ENCODE measurements at regions not wholly inside any gene's neighbourhood (a gene's known extent, or its start where the extent isn't known, plus 50 kb on each side); places are given as distances from the start of the nearest gene placed in this dataset.
"Not testable (repeated sequence)": the region's sequence is repeated elsewhere in the genome, so short reads cannot be mapped to it uniquely, and the experiment has no call there.

GRCh38 chr14:58755031-58755925 is 117.5 kb downstream of the DACT1 start:
- DNase-seq, result no peak

GRCh38 chr14:58760121-58760520 is 122.4 kb downstream of the DACT1 start:
- DNase-seq, result no peak

DNA sequence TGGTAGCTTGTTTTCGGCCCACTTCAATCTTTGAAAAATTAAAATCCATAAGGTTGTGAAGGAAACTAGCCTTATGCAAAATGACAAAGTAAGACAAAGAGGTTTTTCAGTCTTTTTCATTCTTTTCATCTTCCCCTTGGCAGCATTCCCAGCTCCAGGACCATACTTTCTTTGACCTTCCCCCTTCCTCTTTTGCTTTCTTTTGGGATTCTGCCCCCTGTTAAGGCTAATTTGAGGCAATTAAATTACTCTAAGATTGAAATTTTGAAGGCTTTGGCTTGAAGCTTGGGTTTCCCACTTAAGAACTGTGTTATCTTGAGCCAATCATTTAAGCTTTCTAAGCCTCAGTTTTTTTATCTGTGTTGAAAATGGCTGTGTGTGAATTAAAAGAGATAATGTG is 124.9 kb downstream of the DACT1 start:
- no peak for DNase-seq

DNA sequence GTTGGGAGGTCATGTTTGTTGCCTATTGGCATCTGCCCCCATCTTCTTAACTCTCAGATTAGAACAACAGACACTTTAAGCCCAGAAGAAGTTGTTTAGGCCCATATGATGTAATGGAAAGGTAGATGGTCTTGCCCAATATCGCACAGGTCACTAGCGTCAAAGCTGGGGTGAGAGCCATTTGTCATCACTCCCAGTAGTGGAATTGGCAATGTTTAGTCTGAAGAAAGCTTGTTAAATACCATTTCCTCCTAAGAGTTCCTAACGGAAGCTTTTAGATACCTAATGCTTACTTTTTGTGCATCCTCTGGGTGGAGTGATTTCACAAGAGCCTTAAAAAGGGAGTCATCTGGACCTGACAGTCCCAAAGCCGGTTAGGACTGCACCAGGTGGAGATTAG is 125.4 kb downstream of the DACT1 start:
- DNase-seq, result no peak

DNA sequence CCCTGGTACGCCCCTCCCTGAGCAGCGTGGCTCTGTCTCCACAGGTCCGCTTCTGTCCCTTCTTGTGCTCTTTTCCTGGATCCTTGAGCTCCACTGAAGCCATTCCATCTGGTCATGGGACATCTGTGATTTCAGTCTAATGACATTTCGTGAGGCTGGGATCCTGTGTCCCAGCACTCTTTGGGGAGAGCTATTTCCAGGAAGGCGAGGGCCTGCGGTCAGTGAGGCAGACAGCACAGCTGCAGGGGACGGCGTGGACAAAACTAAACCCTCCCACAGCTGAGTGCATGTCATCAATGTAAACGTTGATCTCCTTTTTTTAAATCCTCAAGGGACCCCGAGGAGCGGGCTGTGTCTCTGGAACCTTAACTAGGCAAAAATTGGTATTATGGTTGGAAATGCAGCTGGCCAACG is 127.7 kb downstream of the DACT1 start:
- DNase-seq, result no peak

DNA sequence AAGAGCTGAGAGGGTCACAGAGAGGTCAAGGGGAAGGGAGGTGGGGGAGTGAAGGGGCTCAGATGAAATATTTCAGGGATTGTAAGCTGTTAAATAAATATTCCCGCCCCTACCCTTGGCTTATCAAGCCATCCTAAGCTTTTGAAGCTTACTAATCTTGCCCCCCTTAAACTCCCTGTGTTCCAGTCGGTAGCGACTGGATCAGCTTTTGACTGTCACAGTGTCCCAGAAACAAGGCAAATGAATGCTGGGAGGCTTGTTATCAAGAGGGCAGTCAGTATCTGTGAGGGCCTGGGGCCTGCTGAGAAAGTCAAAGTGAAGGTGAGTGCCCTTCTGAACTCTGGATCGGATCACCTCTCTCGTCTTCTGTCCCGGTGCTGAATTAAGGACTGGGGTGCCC is 128.1 kb downstream of the DACT1 start:
- no peak for DNase-seq

DNA sequence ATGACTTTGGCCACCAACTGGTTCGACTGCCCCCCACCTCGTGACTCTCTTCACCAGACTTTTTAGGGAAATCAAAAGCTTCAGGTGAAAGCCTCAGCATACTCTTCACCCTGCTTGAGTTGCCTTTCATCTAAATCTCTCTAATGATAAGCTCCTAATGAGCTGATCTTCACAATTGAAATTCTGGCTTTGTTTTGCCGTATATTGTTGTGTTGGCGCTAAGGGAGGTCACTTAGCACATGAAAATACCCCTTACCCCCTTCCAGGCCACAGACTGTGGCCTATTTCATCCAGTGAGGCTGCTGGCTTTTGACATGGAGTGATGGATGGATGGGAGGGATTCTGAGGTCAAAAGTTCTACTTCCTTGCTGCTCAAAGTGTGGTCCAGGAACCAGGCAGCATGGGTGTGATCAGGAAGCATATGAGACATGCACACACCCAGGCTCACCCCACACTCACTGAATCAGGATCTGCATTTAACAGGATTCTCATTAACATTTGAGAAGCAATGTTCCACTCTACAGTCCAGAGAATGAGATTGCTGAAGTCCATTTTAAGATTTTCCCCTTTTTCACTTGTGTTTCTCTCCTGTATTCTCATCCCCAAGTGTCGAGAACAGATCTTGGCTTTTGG is 131.4 kb downstream of the DACT1 start:
- no peak for DNase-seq

DNA sequence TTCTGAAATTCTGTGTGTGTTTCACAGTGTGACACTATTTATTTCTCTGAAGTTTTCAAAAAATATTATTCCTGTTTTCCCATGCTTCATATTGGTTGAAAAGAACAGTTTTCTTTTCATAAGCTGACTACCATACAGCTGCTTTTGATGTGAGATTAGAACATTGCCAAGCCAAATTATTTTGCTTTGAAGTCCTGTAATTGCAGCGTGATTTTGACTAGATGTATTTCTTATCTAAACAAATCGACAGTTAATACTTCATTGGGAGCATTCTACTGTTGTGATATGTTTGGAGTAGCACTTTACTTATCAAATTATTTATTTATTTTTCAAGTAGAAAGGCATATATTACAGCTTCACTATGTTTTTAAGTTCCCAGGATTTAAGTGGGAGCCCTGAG is 132.0 kb downstream of the DACT1 start:
- no peak for DNase-seq

DNA sequence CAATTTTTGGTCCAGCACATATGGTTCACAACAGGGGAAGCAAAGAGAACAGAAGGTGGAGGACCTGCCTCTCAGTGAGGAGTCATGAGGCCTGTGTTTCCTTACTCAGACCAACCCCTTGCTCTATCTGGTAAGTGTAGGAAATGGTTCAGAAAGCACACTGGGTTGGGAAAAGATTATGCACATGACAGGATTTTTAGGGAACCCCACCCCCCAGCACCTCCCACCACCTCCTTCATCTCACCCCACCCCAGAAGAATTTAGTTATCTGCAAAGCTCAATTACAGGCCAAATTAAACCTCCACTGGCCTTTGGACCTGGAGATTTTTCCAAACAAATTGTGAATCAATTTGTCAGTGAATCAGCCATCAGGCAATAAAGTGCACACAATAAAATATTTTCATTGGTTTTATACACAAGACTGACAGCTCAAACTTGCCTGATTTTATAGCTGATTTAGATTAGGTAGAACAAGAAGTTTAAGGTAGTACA is 132.8 kb downstream of the DACT1 start:
- no peak for DNase-seq

GRCh38 chr14:58771016-58771415 is 133.3 kb downstream of the DACT1 start:
- DNase-seq, result no peak

- DNase-seq, result no peak
Measured at GRCh38 chr14:58772116-58772515, 134.4 kb downstream of the DACT1 start.

DNA sequence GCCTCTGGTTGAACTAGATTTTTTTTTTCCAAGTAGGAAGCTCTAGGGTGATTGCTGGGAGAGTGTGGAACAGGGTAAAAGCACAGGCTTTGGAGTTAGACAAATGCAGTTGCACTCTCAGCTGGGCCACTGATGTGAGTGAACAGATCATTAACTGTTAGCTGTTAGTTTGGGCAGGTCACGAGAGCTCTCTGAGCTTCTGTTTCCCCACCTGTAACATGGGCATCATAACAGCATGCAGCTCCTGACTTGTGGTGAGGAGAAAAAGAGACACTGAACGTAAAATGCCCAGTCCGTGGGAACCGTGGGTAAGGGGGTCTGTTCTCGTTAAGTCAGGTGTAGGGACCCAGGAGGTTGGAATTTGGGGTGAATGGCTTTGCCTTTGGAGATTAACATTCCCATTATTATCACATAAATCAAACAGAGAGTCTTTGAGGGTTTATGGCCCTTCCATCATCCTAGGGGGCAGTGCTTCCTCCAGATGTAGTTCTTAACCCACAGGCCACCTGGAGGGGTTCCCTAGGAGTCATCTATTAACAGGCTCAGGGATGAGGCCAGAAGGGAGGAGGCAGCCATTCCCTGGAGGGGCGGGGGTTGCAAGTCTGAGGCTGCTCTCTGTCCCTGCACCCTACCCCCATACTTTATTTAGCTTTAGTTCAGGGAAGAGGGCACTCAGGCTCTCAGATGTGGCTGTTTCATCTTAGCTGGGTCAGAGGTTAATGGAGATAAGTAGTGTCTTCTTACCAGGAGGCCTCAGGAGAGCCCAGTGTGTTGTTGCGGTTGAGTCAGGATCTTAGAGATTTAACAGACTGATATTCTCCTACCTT is 135.2 kb downstream of the DACT1 start:
- DNase-seq, result no peak

- DNase-seq, result no peak
Measured at GRCh38 chr14:58774531-58774930, 136.8 kb downstream of the DACT1 start.

DNA sequence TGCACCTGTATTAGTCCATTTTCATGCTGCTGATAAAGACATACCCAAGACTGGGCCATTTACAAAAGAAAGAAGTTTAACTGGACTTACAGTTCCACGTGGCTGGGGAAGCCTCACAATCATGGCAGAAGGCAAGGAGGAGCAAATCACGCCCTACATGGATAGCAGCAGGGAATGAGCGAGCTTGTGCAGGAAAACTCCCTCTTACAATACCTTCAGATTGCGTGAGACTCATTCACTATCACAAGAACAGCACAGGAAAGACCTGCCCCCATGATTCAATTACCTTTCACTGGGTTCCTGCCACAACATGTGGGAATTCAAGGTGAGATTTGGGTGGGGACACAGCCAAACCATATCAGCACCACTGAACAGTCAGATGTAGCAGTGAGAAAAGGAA is 137.4 kb downstream of the DACT1 start:
- DNase-seq, result not testable (repeated sequence)

GRCh38 chr14:58776516-58776915 is 138.8 kb downstream of the DACT1 start:
- DNase-seq, result peak in 1 of 5 experiments; percentile 67

DNA sequence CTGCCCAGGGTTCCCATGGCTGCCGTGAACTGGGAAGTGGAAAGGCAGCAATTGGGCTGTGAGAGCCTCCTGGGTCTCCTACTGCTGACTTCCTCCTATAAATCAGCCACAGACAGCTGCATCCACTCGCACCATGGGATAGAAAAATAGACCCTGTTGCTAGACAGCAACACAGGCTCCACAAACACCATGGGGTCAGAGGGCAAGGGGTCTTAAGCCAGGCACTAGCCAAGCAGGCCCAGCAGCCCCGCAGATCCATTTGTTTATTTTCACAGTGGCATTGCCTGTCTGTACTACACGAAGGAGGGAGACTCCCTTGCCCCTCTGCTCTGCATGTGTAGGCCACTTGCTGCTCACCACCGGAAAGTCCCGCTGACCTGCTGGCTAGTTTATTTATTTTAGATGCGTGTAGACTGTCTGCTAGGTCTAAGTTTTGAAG is 139.8 kb downstream of the DACT1 start:
- no peak for DNase-seq

DNA sequence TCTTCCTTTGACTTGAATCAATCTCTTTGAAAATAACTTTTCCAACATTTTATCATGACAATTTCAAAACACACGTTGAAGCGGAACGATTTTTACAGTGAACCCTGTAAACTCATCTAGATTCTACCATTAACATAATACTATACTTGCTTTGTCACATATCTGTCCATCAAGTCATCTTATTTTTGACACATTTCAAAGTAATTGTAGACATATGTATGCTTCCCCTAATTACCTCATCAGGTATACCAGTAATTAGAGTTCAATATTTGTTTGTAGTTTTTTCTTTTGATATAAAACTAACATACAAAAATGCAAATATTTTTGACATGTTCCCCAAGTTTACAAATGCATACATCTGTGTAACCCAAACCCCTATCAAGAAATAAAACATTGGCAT is 140.4 kb downstream of the DACT1 start:
- no peak for DNase-seq

- DNase-seq, result no peak
Measured at GRCh38 chr14:58779376-58779775, 141.6 kb downstream of the DACT1 start.

DNA sequence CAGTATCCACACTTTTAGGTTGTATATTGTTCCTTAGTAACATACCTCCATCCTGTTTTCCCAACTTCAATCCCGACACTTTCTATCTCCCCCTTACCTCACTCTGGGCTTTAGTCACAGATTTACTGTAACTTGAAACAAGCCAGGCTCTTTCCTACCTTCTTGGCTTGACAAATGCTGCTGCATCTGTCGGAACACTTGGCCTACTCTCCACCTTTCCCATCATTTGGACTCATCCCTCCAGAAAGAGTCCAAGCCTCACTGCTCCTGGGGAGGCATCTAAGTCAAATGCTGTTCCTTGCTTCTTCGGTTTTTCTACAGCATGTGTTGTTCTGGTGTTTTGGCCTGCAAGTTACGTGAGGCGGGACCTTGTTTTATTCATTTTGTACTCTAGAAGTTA is 142.4 kb downstream of the DACT1 start:
- no peak for DNase-seq

DNA sequence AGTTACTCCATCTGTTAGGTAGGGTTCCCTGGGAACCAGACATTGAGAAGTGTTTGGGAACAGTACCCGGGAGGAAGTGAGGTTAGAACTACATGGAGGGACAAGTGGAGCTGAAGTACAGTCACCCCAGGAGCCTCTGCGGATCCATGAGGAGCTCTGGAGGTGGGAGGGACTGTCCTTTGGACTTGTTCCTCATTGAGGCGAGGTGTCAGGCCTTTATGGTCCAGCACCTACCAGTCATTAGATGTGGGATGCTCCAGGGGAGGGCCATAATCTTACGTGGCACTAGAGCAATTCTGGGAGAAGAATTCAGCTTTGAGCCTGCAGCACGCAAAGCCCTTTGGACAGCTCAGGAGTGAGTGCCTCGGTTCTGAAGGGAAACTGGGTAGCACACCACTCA is 142.8 kb downstream of the DACT1 start:
- DNase-seq, result no peak

DNA sequence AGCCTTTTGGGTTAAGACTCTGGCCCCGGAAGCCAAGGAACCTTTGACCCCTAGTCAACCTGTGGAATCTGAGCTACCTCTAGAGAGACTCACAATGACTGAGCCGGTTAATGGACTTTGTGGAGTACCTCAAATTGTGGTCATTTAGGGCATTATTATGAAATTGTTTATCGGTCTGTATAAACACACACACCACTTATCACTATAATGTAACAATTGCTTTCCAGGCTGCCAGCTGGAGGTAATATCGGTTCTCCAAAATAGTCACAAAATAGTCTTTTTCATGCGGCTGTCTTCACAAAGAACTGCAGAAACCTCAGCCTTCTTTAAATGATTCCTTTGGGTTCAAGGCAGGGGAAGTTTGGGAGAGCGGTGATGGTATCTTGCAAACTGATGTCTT is 144.2 kb downstream of the DACT1 start:
- no peak for DNase-seq

GRCh38 chr14:58783792-58784511 is 146.2 kb downstream of the DACT1 start:
- peak in 1 of 5 experiments; percentile 17 for DNase-seq

Measured in T-helper 2 cell (primary cell).